ENCODE measurements at regions not wholly inside any gene's neighbourhood (a gene's known extent, or its start where the extent isn't known, plus 50 kb on each side); places are given as distances from the start of the nearest gene placed in this dataset.

GRCh38 chr4:115376866-115377265 lies 263.4 kb upstream of the NDST4 start:
- DNase-seq: no peak

DNA sequence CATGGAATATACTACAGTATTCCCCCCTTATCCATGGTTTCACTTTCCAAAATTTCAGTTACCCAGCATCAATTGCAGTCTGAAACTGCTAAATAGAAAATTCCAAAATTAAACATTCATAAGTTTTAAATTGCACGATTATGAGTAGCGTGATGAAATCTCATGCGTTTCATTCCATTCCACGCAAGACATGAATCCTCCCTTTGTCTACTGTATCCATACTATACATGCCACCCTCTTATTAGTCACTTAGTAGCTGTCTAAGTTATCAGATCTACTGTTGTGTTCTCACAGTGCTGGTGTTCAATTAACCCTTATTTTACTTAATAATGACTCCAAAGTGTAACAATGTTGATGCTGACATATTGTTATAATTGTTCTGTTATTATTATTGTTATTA lies 261.2 kb upstream of the NDST4 start:
- DNase-seq: no peak

DNA sequence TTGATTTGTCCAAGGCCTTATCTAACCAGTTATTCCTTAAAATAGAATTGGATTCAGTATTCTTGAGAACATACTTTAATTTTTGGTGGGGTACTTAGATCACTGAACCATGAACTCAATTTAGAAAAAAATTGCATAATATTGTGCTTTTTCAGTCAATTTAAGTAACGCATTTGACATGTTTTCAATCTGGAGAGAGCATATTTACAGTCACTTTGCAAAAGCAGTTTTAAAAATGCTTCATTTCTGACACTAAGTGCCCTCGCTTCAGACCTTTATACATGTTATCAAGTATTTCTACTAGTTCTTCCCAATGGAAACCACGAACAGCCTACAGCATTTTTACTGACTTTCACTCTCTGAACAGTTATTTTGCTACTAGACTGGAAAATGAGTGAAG lies 257.1 kb upstream of the NDST4 start:
- no peak for DNase-seq

DNA sequence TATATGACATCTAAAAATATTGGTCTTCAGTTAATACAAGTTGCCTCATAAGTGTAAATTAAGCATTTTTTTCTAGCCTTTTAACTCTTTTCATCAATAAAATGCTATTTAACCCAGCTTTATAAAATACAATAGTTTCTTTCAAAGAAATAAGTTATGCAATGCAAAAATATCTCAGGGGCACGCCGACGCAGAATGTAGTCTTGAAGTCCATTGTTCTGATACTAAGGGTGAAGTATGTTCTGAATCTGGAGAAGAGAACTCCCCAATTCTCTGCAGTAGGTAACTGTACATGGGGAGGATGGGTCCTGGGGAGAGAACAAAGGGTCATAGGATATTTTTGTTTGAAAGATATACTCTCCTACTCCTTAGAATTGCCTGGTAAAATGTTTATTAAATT lies 256.6 kb upstream of the NDST4 start:
- no peak for DNase-seq

GRCh38 chr4:115366390-115366789 lies 253.0 kb upstream of the NDST4 start:
- no peak for DNase-seq

- no peak for DNase-seq
Measured at GRCh38 chr4:115365185-115365584, 251.8 kb upstream of the NDST4 start.

GRCh38 chr4:115361781-115362180 lies 248.4 kb upstream of the NDST4 start:
- DNase-seq: no peak

- DNase-seq: no peak
Measured at GRCh38 chr4:115360431-115360830, 247.0 kb upstream of the NDST4 start.

GRCh38 chr4:115357776-115358175 lies 244.4 kb upstream of the NDST4 start:
- no peak for DNase-seq

- no peak for DNase-seq
Measured at GRCh38 chr4:115356176-115356575, 242.8 kb upstream of the NDST4 start.

- no peak for DNase-seq
Measured at GRCh38 chr4:115355329-115355728, 241.9 kb upstream of the NDST4 start.

DNA sequence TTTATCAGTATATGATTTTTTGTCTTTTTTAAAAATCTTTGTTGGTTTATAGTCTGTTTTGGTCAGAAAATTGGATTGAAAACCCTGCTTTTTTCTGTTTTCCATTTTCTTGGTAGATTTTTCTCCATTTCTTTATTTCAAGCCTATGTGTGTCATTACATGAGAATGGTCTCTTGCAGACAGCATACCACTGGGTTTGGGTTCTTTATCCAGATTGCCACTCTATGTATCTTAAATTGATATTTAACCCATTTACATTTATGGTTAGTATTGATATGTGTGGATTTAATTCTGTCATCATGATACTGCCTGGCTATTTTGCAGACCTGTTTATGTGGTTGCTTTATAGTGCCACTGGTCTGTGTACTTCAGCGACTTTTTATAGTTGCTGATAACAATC lies 239.9 kb upstream of the NDST4 start:
- DNase-seq: no peak

DNA sequence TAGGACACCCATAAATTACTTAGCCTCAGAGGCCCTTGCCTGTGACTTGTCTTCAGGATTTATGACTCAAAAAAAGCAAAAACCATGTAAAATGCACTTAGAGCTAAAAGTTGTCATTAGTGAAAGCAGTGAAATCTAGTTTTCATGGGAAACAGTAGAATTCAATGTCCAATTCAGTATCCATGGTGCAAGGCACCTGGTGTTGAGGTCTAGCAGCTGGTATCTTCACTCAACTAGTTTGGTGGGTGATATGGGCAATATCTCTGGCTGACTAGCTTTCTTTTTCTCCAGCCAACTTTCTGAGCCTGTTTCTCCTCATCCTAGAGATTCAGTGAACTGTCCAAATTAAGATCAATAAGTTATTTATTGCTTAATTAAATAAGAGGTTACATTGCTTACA lies 229.8 kb upstream of the NDST4 start:
- no peak for DNase-seq

- DNase-seq: no peak
Measured at GRCh38 chr4:115334736-115335411, 221.5 kb upstream of the NDST4 start.

DNA sequence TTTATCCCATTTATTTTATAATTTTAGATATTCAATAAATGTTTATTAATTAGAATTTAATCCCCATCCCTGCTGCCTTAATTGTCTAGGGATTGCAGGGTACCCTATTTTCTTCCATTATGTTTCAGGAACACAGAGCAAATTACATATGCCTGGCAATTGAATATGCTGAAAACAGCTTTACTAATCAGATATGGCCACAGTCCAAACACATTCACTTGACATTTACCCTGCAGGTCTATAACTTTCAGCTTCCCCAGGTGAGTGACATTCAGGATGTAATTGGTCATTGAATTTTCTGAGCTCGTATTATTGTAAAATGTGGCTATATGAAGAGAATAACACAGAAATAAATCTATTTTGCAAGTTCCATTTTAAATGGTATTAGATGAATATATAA lies 218.7 kb upstream of the NDST4 start:
- no peak for DNase-seq

- DNase-seq: no peak
Measured at GRCh38 chr4:115331241-115331640, 217.8 kb upstream of the NDST4 start.

DNA sequence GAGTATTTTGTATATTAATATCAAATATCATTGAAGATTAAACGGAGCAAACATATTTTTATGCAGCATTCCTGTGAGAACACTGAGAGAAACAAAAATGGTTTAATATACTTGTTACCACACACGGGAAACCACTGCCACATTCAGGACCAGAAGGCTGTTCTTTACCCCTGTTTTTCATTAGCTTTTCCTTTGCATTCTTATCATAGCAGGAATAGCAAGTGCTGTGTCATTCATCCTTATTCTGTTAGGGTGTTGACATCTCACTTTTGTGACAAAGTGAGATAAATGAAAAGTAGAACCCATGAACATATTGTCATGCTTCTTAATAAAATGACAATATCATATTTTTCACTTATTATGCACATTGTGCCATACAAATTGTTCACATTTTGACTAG lies 212.4 kb upstream of the NDST4 start:
- no peak for DNase-seq

DNA sequence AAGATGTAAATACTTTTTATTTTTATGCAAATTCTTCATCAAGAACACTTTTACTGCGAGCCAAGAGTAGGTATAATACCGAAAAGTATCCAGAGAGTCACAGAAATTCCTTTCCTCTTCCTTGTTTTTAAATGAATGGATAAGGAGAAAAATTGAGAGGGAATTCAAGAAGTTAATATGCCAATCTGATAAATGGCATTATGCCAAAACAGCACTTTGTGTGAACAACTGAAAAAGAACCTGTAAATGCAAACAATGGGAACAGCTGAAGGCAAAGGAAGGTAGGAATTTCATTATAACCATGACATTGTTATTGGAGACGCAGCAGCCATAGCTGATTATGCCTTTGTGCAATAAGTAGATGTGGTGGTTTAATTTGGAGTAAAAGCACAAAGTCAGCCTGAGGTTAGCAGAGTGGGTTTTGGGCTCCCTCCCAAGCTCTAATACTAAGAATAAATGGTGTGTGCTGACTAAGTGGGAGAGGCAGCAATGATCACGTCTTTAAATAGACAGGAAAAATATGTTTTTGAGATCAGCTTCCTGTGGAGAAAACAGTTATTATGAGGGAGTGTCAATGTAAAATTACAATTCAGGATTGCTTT lies 209.8 kb upstream of the NDST4 start:
- DNase-seq: no peak

DNA sequence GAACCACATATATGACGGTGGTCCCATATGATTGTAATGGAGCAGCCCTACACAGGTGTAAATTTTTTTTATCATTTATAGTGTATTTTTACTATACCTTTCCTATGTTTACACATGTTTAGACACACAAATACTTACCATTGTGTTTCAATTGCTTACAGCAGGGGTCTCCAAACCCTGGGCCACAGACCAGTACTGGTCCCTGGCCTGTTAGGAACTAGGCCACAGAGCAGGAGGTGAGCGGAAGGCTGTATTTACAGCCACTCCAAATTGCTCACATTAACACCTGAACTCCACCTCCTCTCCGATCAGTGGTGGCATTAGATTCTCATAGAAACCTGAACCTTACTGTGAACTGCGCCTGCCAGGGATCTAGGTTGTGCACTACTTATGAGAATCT lies 201.8 kb upstream of the NDST4 start:
- no peak for DNase-seq

DNA sequence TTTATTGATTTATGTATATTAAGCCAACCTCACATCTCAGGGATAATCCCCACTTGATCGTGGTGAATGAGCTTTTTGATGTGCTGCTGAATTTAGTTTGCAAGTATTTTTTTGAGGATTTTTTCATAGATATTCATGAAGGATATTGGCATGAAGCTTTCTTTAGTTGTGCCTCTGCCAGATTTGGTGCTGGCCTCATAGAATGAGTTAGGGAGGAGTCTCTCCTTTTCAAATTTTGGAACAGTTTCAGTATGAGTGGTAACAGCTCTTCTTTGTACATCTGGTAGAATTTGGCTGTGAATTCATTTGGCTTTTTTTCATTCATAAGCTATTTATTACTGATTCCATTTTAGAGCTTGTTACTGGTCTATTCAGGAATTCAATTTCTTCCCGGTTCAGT lies 197.2 kb upstream of the NDST4 start:
- no peak for DNase-seq

GRCh38 chr4:115294717-115295116 lies 181.3 kb upstream of the NDST4 start:
- no peak for DNase-seq

DNA sequence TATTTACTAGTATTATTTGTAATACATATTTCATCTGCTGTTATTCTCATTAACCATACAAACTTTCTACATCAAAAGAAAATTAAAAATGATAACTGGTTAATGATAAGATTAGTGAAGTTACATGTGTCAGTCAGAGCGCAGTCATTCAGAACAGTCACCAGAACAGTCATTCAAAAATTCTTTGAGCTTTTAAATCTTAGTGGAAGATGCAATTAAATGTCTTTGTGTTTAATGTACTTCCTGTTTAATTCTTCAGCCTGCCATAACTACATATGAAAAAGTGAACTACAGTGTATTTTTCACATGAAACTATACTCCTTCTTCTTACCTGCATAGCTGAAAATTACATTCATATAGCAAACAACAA lies 179.7 kb upstream of the NDST4 start:
- no peak for DNase-seq

DNA sequence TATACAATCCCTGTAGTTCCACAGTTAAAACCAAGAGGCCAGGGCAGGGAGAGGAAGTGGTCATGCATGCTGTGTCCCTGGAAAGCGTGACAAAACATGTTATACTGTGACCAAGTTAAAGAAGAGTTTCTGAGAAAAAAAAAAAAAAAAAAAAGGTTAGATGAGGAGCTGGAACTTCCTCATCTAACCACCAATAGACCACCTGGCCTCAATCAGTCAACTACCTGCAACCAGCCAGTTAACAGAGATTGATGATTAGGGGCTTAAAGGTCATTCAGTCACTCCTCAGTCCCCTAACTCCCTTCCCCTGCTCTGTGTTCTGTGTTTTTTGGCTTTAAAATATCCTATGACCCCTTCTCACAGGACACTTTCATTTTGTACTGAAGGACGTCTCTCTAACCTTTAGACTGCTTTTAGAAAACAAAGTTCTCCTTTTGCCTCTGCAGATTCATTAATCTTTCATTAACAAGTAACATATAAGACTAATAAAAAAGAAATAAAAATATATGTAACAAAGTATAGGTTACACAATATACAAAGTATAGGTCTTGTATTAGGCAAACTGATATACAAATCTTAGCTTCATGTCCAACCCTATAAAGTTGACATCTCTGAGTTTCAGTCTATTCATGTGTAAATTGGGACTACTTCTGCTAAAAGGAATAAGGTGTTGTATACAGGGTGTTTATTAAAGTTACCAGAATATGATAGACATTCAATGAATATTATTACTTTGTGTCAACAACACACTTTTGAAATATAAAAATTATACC lies 179.1 kb upstream of the NDST4 start:
- DNase-seq: no peak

DNA sequence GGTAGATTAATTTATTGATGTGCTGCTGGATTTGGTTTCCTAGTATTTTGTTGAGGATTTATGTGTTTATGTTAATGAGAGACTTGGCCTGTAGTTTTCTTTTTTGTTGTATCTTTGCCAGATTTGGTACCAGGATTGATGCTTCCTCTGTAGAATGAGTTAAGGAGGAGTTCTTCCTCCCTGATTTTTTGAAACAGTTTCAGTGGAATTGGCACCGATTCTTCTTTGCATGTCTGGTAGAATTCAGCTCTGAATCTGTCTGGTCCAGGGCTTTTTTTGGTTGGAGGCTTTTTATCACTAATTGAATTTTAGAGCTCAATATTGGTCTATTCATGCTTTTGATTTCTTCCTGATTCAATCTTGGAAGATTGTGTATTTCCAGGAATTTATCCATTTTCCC lies 174.0 kb upstream of the NDST4 start:
- no peak for DNase-seq

DNA sequence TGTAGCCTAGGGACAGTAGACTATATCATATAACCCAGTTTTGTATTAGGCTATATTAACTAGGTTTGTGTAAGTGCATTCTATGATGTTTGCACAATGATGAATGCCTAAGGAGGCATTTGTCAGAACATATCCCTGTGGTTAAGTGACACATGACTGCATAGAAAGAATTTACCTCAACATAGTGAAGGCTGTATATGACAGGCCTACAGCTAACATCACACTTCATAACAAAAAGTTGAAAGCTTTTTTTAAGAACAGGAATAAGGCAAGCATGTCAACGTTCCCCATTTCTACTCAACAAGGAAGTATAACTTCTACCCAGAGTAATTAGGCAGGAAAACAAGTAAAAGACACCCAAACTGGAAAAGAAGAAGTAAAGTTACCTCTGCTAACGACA lies 165.9 kb upstream of the NDST4 start:
- no peak for DNase-seq
